ENCODE measurements at regions not wholly inside any gene's neighbourhood (a gene's known extent, or its start where the extent isn't known, plus 50 kb on each side); places are given as distances from the start of the nearest gene placed in this dataset.
"Not testable (repeated sequence)": the region's sequence is repeated elsewhere in the genome, so short reads cannot be mapped to it uniquely, and the experiment has no call there.

DNA sequence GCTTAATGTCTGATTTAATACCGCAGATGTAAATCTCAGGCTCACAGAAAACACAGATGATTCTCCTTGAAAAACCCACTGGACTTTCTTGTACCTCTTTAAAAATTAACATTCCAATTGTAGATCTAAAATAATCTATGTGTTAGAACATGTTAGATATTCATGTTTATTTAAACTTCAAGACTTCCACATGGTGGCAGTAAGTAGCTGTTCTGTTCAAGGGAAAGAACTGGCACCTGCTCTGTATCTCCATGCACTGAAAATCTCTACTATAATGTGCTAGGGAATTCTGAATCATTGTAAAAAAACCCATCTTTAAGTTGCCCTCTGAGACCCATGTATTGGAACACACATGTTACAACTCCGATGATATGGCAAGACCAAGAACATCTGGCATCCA is 366.9 kb downstream of the DMRTA1 start:
- Histone ChIP-seq H3K4me3 (no peak overlapping the region), H3K27ac (no peak overlapping the region)
- TF ChIP-seq, protein P1, sequence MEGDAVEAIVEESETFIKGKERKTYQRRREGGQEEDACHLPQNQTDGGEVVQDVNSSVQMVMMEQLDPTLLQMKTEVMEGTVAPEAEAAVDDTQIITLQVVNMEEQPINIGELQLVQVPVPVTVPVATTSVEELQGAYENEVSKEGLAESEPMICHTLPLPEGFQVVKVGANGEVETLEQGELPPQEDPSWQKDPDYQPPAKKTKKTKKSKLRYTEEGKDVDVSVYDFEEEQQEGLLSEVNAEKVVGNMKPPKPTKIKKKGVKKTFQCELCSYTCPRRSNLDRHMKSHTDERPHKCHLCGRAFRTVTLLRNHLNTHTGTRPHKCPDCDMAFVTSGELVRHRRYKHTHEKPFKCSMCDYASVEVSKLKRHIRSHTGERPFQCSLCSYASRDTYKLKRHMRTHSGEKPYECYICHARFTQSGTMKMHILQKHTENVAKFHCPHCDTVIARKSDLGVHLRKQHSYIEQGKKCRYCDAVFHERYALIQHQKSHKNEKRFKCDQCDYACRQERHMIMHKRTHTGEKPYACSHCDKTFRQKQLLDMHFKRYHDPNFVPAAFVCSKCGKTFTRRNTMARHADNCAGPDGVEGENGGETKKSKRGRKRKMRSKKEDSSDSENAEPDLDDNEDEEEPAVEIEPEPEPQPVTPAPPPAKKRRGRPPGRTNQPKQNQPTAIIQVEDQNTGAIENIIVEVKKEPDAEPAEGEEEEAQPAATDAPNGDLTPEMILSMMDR (IDR thresholded peaks at IDR 0.05), result no peak
- no peak for DNase-seq (ENCODE audit: low spot score)

DNA sequence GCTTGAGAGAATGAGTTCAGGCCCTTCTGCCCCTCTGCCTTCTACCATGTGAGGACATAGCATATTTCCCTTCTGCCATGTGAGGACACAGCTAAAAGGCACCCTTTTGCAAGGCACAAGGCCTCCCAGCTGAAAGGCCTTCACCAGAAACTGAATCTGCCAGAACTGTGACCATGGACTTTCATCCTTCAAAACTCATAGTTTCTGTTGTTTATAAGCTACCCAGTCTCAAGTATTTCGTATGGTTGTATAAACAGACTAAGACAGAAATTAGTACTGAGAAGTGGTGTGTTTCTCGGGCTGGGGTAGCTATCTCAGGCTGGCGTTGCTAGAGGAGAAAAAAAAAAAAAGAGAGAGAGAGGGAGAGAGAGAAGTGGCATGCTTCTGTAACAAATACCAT is 368.6 kb downstream of the DMRTA1 start:
- Histone ChIP-seq H3K27ac (no peak overlapping the region), H3K4me3 (no peak overlapping the region)
- DNase-seq (ENCODE audit: low spot score), result no peak
- TF ChIP-seq, protein P1 (IDR thresholded peaks at IDR 0.05), result no peak

DNA sequence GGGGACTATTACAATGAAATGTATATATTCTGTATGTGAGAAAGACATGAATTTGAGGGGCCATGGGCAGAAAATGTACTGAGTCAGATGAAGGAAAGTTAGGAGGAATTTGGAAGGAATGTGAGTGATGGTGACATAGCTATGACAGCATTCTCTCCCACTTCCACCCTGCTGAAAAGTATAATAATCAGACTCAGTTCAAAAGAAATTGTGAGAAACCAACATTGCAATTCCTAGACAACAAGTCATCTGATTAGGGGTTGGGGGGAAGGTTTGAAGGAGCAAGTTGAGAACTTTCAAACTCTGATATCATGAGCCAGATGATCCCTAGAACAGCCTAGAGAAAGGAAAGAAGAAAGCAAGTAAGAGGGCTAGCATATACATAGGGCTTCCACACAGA is 370.6 kb downstream of the DMRTA1 start:
- TF ChIP-seq, protein P1 (IDR thresholded peaks at IDR 0.05), result no peak

DNA sequence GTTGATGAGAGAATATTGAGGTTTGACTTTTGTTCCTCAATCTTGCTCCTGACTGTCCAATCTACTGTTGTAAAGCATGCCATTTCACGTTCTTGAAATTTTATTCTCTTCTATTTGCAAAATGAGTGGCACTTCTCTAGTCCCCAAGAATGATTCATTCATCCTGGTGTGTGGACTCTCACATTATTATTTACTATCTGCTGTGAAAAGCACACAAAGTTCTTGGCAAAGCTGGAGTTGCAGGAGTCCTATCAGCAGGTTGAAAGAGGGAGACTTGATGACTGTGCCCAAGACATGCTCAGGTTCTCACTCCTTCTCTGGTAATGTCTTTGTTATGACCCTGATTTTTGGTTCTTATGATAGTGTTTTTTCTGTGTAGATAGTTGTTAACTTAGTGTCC is 382.6 kb downstream of the DMRTA1 start:
- TF ChIP-seq, protein P1 (IDR thresholded peaks at IDR 0.05), result no peak
- no peak for DNase-seq (ENCODE audit: low spot score)
- H3K4me3 ChIP-seq, result no peak overlapping the region
- H3K27ac ChIP-seq, result no peak overlapping the region

More for the DNA sequence above, 370.6 kb downstream of the DMRTA1 start:
- no peak overlapping the region for H3K4me3 ChIP-seq
- DNase-seq (ENCODE audit: low spot score), result no peak
- H3K27ac ChIP-seq, result no peak overlapping the region

DNA sequence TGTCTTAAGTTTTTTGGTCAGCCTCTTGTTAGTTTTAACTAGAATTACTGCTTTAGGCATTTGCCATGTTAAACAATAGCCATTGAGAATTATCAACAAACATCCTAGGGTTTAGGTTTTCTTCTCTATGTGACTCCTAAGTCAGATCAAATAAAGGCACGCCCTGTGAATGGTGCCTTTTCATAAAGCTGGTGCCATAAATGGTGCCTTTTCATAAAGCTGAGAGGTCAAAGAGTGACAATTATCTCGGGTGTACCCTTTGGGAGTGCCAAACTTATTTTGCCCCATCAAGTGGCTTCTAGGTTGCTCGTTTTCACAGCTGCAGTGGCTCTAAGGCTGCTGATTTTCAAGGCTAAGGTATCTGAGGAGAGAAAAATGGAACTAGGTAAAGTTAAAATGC is 391.6 kb downstream of the DMRTA1 start:
- DNase-seq (ENCODE audit: low spot score), result no peak
- Histone ChIP-seq H3K4me3 (no peak overlapping the region), H3K27ac (no peak overlapping the region)
- TF ChIP-seq, protein P1 (IDR thresholded peaks at IDR 0.05), result no peak

DNA sequence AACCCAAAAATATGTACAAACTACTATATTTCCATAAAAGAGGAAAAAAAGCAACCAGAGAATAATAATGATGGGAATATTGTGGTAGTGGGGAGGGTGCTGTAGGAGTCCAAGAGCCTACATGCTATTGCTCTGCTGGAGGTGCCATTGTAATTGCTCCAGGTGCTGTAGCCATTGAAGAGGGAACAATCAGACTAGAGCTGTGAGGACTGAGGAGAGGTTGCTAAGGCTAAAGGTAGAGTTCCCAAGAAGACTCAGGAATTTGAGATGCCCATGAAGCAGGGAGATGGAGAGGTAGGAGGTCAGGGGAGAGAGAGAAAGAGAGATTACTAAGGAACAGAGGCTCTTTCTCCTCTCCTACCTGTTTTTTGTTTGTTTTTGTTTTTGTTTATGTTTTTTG is 394.0 kb downstream of the DMRTA1 start:
- no peak for DNase-seq (ENCODE audit: low spot score)
- Histone ChIP-seq H3K4me3 (no peak overlapping the region), H3K27ac (no peak overlapping the region)
- TF ChIP-seq, protein P1 (IDR thresholded peaks at IDR 0.05), result no peak

DNA sequence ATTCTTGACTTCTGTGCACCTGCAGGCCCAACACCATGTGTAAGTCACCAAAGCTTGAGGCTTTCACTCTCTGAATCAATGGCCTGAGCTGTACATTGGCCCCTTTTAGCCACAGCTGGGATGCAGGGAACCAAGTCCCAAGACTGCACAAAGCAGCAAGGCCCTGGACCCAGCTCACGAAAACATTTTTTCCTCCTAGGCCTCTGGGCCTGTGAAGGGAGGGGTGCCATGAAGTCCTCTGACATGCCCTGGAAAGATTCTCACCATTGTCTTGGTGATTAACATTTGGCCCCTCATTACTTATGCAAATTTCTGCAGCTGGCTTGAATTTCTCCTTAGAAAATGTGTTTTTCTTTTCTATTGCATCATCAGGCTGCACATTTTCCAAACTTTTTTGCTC is 398.6 kb downstream of the DMRTA1 start:
- not testable (repeated sequence) for DNase-seq (ENCODE audit: low spot score); H3K4me3 ChIP-seq; H3K27ac ChIP-seq

DNA sequence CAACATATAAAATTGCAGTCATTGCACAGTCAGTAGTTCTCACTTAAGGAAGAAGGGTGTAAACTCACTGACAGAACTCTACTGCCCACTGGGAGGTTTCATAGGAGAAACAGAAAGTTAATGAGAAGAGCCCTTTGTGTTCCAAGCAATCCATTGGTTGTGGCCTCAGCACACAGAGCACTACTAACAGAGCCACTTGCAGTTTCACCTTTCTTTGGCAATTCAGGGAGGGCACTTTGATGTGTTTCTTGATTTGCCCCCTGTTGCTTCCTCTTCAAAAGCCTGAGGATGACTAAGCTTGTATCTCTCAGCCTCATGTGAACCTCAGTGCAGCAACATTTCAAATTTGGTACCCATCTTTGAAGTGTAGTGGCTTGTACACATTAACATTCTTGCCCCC is 409.4 kb downstream of the DMRTA1 start:
- TF ChIP-seq, protein P1 (IDR thresholded peaks at IDR 0.05), result no peak
- H3K27ac ChIP-seq, result no peak overlapping the region
- H3K4me3 ChIP-seq, result no peak overlapping the region
- no peak for DNase-seq (ENCODE audit: low spot score)
